ENCODE measurements at regions not wholly inside any gene's neighbourhood (a gene's known extent, or its start where the extent isn't known, plus 50 kb on each side); places are given as distances from the start of the nearest gene placed in this dataset.

DNA sequence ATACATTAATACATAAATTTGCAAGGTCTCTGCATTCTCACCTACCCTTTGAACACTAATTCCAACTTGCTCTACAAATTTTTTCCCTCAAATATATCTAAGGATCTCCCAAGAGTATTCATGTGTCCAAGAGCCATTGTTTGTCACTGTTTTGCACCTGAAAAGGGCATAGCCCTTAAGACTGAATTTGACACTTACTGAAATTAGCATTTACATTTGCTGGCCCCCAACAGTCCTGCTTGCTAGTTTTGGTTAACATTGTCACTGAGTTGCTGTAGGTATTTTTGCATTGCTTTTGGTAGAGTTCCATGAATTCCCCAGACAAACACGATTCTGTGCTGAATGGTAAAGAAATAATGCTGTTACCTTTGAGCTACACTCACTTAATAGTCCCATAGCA is 57.3 kb downstream of the KCNA4 start:
- DNase-seq = no peak

DNA sequence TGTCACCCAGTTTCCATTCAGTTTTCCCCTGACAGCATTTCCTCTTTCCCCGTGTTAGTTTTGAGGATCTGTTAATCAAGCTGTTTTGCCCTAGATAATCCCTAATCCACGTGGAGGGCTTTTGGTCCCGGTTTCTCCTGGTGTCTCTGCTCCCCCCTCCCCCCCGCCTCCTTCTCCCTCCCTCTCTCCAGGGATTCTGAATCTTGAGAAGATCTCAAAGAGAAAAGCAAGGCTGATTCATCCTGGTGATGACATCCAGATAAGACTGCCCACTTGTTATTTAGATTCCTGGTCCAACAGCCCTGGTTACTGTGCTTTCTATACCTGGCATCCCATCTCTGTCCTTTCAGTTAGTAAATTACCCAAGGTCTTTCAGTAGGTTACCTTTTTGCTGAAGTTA is 59.4 kb downstream of the KCNA4 start:
- no peak for DNase-seq

- DNase-seq = no peak
Observed at GRCh38 chr11:29956076-29956556, 60.7 kb downstream of the KCNA4 start.

DNA sequence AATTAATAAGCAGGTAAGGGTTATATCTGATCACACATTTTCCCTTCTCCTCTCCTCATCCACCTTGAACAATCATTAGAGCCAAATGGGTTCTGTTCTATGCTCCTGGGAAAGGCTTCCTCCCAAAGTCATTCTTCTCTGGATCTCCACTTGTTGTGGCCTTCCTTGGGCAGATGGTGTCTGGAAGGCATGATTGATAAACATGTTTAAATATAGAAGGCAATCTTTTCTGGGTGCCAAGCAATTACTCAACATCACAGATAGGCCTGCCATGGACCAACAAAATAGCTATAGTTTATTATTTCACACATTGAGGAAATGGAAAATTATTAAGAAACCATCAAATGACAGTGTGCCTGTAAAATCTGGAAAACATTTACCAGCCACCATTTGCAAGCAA is 73.5 kb downstream of the KCNA4 start:
- no peak for DNase-seq

DNA sequence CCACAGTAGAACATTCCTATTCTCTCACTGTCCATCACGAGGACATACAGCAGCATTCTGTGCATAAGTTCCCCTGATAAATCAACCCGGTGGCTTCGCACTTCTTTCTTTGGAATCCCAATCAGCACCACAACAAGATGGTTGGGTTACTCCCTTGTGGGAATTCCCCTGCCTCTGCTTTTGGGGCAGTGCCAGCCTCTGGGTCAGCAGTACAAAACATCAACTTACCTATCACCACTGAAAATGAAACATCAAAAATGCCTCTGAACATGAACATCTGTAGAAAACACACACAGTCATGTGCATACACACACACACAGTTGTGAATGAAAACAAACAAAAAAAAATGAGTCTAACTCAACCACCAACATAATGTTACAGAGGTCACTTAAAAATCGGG is 79.3 kb downstream of the KCNA4 start:
- DNase-seq = no peak

GRCh38 chr11:29934115-29934638 is 82.7 kb downstream of the KCNA4 start:
- no peak for DNase-seq

GRCh38 chr11:29916040-29916439 is 100.8 kb downstream of the KCNA4 start:
- no peak for DNase-seq

DNA sequence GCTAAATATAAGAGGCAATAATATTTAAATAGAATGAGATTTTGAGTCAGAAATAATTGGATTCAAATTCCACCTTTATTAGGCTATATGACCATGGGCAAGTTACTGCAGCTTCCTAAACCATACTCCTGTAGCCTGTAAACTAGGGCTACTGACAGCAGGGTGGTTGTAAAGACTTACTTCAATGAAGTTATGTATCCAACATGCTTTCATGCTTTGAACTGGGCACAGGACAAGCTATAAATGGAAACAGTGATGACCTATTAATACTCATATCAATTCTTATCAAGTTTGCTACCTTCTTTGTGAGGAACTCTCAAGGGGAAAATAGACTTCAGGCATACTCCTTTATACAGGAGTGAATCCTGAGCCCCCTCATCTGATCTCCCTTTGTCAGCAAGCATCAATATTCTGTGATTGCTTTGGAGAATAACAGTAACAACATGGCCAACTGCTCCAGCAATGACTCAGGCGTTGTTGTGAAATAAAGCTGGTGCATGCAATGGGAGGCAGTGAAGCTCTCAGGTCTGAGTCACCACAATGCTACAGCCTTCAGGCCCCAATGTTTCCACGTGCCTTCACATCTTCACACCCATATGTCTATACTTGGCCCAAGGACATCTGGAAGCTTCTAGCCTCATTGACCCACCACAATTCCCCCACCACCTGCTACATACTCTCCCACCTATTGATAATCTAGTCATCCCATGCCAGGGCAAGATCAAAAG is 102.5 kb downstream of the KCNA4 start:
- DNase-seq = no peak

DNA sequence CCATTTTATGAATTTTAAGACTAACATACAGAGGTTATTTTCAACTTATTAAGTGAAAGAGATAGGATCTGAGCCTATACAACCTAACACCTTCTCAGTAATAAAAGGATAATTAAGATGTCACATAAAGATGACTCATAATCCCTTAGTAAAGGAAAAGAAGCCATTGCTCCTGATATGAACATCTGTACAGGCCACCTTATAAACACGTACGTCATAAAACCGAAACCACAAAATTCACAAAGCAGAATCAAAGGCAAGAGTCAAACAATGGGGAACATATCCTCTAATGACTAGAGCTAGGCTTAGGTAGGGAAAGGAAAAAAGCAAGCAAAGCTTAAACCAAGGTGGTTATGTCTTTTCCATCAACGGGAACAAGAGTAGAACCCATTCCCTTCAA is 103.5 kb downstream of the KCNA4 start:
- no peak for DNase-seq

DNA sequence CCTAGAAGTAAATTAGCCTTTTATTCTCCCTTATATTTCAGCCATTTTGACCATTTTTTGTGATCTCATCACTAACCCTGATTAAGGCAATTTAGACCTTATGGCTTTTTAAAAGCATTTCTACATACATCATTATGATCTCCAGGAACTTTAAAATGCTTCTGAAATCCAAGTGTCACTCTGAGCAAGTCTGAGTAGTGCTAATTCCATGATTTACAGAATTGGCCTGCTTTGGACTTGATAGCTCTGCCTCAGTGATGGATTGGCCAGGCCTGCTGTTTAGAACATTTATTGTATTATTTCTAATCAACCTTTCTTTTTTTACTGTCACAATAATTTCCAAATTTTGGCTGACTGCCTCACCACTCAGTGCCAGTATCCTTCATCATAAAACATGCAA is 116.4 kb downstream of the KCNA4 start:
- no peak for DNase-seq

DNA sequence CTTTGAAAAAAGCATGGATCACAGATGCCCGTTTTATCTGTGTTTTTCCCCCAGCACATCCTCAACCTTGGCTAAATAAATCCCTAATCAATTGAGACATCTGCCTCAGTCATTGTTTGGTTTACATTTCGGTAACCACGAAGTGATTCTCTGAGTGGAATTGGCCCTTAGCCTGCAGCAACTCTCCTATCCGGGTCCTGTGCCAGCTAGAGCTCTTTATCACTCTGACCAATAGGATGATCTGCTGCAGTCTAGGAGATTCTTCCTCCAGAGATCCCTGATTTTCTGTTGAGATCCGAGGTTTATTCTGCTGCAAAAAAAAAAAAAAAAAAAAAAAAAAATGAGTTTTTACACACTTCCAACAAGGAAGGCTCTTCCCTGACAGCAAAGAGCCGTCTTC is 137.3 kb downstream of the KCNA4 start:
- no peak for DNase-seq

DNA sequence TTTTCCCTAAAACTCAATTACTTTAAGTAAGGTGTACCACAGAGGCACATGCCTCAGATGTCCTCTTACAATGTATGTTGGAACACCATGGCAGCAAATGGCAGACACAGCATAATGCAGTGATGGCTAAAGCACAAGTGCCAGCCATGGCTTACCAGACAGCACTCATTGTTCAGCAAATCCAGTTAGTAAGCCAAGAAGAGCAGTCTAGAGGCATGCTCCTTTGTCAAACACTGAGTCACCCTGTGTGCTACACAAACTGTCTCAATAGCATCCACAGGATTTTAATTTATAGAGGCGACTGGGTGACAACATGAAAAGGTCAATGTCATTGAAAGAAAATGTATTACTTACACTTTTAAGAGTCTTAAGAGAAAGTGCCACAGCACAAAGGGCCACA is 140.6 kb downstream of the KCNA4 start:
- no peak for DNase-seq

DNA sequence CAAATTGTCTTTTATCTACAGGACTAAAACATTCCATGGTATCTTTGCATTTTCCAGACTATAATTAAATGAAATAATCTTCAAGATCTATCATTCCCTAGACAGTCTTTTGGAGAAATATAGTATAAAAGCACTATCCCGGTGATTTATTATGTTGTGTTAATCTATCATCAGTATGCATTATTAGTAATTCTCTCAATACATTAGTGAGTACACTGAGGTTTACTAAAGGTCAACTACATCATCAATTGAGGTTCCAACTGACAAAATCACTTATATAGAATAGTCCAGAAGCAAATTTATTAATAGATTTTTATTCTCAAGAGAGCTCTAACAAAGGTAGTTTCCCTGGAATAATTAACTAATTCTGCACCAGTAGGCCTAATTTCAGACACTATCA is 169.6 kb downstream of the KCNA4 start:
- no peak for DNase-seq

- no peak for DNase-seq
Observed at GRCh38 chr11:29844701-29845379, 172.0 kb downstream of the KCNA4 start.

DNA sequence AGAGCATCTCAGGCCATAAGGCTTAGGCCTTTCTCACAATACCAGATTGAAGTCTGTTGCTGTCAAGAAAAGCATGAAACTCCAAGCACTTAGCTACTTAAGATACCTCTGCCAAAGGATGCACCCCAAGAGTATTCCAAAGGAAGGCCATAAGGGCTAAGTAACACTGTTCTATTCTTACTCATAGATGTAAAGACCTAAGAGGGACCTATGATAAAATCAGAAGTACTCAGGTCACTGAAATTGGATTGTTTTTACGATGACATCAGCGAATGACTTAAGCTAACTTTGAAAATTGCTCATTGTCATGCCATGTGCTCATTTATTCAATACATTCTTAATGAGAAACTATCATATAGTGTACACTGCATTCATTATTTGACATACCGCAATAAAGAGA is 172.8 kb downstream of the KCNA4 start:
- DNase-seq = no peak

DNA sequence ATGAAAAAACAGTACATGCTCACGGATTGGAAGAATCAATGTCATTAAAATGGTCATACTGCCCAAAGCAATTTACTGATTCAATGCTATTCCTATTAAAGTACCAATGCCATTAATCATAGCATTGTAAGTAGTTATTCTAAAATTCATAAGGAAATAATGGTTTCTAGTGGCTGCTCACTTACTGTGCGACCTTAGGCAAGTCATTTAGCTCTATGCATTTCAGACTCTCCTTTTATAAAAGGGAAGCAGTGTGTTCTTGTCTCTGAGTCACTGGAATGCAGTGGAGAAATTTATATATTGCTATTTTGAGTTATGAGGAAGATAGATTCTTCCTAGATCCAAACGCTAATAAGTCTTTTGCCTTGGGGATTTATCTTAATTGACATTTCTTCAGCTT is 174.8 kb downstream of the KCNA4 start:
- DNase-seq = no peak

GRCh38 chr11:29826878-29827277 is 190.0 kb downstream of the KCNA4 start:
- DNase-seq = no peak

DNA sequence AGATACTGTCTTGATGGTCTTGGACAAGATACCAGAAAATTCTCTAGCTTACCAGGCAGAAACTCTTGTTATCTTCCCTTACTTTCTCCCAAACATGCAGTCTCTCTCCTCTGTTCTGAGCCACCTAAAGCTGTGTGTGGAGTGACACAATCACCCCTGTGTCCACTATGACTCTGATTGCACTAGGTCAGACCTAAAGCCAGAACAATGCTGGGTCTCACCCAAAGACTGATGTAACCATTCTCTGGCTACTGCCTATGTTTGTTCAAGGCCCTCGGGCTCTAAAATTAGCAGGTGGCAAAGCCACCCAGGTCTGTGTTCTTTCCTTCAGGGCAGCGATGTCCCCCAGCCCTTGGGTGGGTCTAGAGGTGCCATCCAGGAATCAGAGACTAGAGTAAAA is 200.5 kb downstream of the KCNA4 start:
- no peak for DNase-seq

DNA sequence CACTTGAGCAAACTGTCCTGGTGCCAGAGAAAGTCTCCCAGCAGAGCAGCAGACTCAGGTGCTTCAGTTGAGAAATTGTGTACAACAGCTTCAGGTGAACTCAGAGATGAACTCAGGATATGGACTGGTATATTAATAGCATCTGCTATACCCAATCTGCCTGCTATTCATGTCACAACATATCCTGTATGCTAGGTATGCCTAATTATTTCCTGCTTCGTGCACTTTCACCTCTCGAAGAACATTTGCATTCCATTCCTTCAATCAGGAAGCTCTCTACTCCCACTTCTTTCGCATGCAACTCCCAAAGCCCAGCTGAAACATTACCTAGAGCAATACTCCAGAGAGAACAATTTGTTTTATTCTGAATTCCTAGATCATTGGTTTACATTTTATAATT is 207.7 kb downstream of the KCNA4 start:
- no peak for DNase-seq

- no peak for DNase-seq
Observed at GRCh38 chr11:29802522-29802921, 214.3 kb downstream of the KCNA4 start.

DNA sequence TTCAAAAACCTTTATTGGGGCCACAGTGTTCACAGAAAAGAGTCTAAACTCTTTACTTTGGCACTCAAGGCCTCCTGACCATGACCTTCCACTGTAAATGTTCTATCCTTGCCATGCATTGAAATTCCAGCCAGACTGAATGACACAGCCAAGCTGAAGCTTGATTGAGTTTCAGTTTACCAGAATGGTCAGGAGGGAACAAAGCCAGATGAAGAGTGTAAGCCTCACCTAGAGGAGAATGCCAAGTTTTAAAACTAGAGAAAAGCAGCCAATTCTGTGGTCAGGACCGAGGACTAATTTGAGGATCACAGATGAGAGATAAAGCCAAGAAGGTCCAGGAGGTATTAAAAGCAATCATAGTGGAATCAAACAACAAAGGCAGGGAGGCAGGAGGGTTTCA is 215.3 kb downstream of the KCNA4 start:
- DNase-seq = no peak

GRCh38 chr11:29786092-29786491 is 230.7 kb downstream of the KCNA4 start:
- no peak for DNase-seq

DNA sequence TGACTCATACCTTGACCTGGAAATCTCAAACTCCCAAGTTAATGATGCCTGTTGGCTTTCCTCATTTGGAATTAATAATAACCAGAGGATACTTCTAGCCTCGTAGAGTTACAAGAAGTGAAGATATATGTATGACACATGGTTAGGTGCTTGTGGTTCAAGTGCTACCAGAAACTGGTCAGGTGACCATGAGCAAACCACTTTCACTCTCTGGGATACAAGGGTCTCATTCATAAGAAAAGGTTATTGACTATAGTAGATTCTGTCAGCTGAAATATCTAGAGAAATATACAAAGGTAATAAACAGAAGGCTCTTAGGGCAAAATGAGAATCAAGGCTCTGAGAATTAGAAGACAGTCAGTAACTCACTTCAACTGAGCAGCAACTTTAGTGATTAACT is 233.3 kb downstream of the KCNA4 start:
- no peak for DNase-seq

GRCh38 chr11:29782447-29782846 is 234.4 kb downstream of the KCNA4 start:
- DNase-seq = no peak
